Hepatocyte (in vitro differentiated cells): ENCODE measurements at regions not wholly inside any gene's neighbourhood (a gene's known extent, or its start where the extent isn't known, plus 50 kb on each side); places are given as distances from the start of the nearest gene placed in this dataset.

Experiments
- CTCF ChIP-seq: fragments of 200-600 bp; sonication (generic); IDR thresholded peaks from 2 replicates; pipeline ENCODE4 v1.5.1; 2016; ENCODE audit warnings: antibody characterized with exemption, mild to moderate bottlenecking; ENCODE audit not compliant: poor library complexity
- EZH2 ChIP-seq: fragments of 200-600 bp; sonication (generic); IDR thresholded peaks from 2 replicates; pipeline ENCODE4 v1.6.1; 2016; ENCODE audit warnings: antibody characterized with exemption, mild to moderate bottlenecking, borderline replicate concordance
- EZH2phosphoT487 ChIP-seq: fragments of 200-600 bp; sonication (generic); IDR thresholded peaks from one replicate; pipeline ENCODE4 v1.6.1; 2018; ENCODE audit warnings: antibody characterized with exemption, mild to moderate bottlenecking, low read depth, moderate library complexity; ENCODE audit not compliant: unreplicated experiment, severe bottlenecking

GRCh38 chr22:47247579-47248240, 485.3 kb downstream of the TBC1D22A start:
- TF ChIP-seq CTCF (no peak), EZH2 (no peak), EZH2phosphoT487 (no peak)
